Nucleus accumbens (tissue), 56 donors: ENCODE measurements at regions not wholly inside any gene's neighbourhood (a gene's known extent, or its start where the extent isn't known, plus 50 kb on each side); places are given as distances from the start of the nearest gene placed in this dataset.
A peak's percentile ranks its signal among the peaks of the same experiment; 100 is the strongest.
"Not testable (repeated sequence)": the region's sequence is repeated elsewhere in the genome, so short reads cannot be mapped to it uniquely, and the experiment has no call there.

Experiments used
- DNase-seq, 56 donors: peaks; one replicate each; lab custom pipeline; 2025; lab: John Stamatoyannopoulos, UW

GRCh38 chr11:3516345-3516933, 125.4 kb downstream of the ART5 start:
- DNase-seq = not testable (repeated sequence)

DNA sequence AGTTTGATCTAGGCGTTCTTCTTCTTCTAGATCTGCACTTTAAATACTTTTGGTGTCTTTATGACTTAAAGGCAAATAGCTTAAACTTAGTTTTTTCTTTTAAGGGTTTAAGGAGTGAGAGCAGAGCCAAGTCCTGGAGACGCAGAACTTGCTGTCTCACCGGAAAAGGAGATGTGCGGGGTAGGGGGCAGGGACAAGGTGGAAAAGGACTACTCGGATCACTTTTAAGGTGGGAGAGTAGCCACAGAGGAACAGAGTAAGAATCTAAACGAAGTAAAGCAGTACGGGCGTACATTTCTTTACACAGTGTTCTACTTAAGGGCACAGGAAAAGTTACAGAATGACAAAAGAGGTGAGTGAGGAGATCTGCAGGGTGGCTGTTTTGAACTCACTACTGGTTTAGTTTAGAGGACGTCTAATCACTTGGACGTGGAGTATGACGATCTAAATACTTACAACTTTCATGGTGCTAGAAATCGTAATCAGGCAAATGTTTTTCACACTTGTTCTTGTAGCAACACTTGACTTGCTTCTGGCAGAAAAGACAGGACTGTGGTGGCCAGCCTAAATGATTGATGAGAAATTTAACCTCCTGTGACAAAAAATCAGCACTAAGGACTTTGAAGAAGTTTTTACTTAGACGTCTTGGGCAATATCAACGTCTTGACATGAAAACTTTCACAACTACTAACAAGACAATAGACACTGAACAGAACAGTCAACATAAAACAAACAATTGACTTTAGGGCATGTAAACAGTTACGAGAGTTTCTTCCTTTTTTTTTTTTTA, 127.0 kb downstream of the ART5 start:
- not testable (repeated sequence) for DNase-seq

- DNase-seq = not testable (repeated sequence)
Measured at GRCh38 chr11:3513311-3513710, 128.5 kb downstream of the ART5 start.

- DNase-seq = not testable (repeated sequence)
Measured at GRCh38 chr11:3512751-3513150, 129.0 kb downstream of the ART5 start.

DNA sequence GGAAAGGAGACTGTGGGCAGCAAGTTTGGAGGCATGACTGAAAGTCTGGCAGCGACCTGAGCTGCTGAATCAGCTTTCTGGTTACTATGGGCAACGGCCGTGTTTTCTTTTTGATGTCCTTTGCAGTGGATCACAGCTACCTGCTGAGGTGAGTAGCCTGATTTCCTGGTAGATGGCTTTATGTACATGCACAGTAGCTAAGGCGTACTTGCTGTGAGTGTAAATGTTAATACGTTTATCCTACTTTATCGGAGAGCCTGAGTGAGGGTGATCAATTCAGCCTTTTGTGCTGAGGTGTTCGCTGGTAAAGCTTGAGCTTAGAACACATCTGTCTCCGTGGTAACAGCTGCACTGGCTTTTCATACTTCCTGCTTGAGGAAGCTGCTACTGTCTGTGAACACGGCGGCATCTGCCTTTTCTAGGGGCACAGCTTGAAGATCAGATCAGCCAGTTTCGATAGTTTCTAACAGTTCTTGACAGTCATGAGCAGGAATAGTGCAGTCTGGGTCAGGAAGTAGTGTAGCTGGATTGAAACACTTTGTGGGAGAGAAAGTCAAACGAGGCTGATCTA, 129.6 kb downstream of the ART5 start:
- peak in 1 of 56 donors; percentile 4 for DNase-seq

DNA sequence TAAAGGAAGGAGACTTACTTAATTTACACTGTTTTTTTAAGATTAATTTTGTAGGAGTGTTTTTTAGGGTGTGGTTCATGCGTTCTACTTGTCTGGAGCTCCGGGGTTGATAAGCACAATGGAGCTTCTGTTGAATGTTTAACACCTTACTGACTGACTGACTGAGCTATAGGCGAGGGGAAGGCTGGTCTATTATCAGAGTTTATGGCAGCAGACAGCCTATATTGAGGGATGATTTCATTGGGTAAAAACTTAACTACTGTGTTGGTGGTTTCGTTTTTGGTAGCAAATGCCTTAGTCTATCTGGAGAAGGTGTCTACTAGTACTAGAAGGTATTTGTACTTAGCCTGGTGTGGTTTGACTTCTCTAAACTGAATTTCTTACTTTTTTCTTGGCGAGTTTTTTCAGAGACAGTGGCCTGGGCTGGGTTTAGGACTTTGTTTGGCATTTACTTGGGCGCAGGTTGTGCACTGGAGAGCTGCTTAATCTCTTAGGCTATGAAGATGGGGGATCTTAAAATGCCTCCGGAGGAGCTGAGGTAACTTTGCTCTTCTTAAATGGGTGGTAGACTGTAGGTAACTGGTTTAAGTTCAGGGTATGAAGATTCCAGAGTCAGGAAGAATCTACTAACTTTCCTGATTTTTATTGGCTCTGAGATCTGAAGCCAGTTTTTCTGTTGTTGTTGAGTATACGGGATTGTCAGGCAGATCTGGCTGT, 130.2 kb downstream of the ART5 start:
- not testable (repeated sequence) for DNase-seq

GRCh38 chr11:3509563-3509962, 130.6 kb upstream of the ZNF195 start:
- DNase-seq = not testable (repeated sequence)

DNA sequence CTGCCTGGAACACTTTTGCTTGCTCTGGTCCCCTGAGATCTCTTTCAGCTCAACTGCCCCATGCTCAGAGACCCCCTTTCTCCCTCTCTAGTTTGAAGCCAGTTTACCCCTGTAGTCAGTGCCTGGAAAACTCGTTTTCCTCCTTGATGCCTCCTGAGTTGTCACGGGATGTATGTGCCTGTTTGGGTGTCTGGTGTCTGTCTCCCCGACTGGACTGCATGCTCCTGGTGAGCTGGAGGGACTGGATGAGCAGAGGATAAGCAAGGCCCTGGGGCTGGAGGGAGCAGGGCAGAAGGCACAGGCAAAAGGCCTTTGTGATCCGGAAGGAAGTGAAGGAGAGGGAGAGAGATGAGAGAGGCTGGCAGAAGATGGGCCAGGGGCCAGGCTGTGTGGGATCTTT, 120.3 kb upstream of the ZNF195 start:
- DNase-seq = not testable (repeated sequence)

DNA sequence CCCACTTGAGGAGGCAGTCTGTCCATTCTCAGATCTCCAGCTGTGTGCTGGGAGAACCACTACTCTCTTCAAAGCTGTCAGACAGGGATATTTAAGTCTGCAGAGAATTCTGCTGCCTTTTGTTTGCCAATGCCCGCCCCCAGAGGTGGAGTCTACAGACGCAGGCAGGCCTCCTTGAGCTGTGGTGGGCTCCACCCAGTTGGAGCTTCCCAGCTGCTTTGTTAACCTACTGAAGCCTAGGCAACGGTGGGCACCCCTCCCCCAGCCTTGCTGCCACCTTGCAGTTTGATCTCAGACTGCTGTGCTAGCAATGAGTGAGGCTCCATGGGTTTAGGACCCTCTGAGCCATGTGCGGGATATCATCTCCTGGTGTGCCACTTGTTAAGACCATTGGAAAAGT, 119.4 kb upstream of the ZNF195 start:
- not testable (repeated sequence) for DNase-seq

DNA sequence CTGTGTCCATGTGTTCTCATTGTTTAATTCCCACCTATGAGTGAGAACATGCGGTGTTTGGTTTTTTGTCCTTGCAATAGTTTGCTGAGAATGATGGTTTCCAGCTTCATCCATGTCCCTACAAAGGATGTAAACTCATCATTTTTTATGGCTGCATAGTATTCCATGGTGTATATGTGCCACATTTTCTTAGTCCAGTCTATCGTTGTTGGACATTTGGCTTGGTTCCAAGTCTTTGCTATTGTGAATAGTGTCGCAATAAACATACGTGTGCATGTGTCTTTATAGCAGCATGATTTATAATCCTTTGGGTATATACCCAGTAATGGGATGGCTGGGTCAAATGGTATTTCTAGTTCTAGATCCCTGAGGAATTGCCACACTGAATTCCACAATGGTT, 114.2 kb upstream of the ZNF195 start:
- not testable (repeated sequence) for DNase-seq

- DNase-seq = not testable (repeated sequence)
Measured at GRCh38 chr11:3488003-3488402, 109.1 kb upstream of the ZNF195 start.

DNA sequence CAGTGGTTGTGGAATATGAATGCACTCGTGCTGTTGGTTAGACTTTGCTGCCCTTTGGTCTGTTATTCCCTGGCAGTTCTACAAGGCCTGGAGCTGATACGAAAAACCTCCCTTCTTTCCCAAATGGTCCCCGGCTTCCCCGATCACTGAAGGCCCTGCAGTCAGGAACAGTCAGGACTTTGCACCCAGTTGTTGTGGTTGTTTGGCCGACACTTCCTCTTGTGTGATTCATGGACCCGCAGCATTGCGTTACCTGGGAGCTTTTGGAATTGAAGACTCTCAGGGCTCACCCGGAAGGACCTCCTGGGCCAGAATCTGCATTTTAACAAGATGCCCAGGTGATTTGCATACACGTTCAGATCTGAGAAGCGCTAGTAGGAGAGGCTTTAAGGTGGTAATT, 106.8 kb upstream of the ZNF195 start:
- not testable (repeated sequence) for DNase-seq

GRCh38 chr11:3476937-3477885, 98.3 kb upstream of the ZNF195 start:
- not testable (repeated sequence) for DNase-seq

DNA sequence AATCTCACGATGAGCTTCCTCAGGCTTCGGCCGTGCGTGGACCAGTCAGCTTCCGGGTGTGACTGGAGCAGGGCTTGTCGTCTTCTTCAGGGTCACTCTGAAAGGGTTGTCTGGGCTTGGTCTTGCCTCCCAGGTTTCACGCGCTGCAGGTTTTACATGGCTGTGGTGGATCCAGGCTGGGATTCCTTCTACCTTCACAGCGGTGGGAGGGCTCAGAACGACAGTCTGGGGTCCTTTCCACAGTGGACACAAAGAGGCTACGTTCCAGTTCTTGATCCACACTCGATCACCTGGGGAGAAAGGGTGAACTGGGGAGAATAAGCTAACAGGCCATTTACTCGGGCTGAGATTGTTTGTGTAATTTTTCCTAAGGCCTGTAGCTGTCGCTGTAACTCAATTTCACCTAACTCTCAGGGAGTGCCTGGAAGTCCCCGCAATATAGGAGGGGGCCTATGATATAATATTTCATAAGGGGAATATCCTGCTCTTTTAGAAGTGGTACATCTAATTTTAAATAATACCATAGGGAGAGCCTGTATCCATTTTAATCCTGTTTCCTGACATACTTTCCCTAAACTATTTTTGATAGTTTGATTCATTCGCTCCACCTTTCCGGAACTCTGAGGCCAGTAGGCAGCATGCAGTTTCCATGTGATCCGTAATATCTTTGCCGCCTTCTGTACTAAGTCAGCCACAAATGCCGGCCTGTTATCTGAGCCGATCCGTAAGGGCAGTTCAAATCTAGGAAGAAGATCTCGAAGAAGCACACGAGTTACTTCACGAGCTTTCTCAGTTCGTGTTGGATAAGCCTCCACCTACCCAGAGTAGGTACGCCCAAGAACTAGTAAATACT, 97.4 kb upstream of the ZNF195 start:
- not testable (repeated sequence) for DNase-seq

DNA sequence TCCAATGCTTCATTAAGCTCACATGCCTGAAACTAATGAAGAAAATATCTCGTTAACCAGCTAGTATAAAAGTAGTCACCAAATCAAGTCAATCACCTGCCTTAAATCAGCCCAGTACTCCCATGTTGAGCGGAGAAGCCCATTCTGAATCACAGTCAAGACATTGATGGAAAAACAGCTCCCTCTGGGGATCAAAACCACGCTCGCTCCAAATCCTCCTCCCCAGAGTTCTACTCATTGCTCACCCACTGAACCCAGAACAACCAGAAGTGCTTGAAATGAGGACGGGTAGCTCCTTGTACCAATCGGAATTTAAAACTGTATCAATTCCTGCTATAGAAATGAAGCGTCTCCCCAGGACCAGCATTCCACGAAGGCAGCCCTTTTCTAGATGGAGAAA, 90.0 kb upstream of the ZNF195 start:
- not testable (repeated sequence) for DNase-seq

DNA sequence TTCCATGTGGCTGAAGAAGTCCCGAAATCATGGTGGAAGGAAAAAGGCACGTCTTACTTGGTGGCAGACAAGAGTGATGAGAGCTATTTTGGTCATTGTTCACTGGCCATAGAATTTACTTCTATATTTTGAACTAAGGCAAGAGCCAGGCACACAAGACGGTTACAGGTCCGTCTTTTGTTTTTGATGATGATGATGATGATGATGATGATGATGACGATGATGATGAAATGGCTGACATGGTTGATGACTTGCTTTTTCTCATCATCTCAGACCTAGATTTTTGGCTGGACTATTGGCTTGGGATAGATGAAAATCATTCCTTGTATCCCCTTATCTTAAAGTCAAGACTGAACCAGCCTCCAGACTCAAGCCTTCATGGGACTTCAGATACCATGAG, 88.7 kb upstream of the ZNF195 start:
- DNase-seq = not testable (repeated sequence)

DNA sequence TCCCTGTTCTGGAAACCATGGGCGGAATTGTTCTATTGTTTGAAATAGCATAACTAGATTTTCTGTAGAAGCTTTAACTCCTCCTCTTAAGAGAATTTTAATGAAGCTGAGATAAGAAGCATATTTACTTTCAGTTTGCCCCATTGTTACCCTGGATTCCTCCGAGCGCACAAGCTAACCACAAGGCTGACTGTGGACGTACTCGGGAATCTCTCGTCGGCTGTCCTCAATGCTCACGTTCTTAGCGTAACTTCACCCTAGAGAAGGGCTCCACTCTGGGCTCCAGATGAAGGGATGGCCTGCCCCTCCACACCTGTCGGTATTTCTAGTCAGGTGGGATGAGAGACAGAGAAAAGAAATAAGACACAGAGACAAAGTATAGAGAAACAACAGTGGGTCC, 76.7 kb upstream of the ZNF195 start:
- DNase-seq = not testable (repeated sequence)

GRCh38 chr11:3454844-3455243, 75.9 kb upstream of the ZNF195 start:
- DNase-seq = peak in 32 of 56 donors; percentile 2 to 64 (median 26)
